Activated CD8-positive, alpha-beta memory T cell treated with anti-CD3 and anti-CD28 coated beads, Interleukin-2, amount 10 ng/mL, durations not matched to agents 7 days and 5 days (primary cell): ENCODE measurements at regions not wholly inside any gene's neighbourhood (a gene's known extent, or its start where the extent isn't known, plus 50 kb on each side); places are given as distances from the start of the nearest gene placed in this dataset.

Experiments
- ATAC-seq: fragments of 150-1000 bp; cut with Tn5 transposase; one replicate; pipeline ENCODE4 v1.10.0; 2021; ENCODE audit warnings: moderate library complexity
- CTCF ChIA-PET: fragments of 350-600 bp; sonication (Branson Sonifier 250); formaldehyde crosslinking; loops from one replicate; lab custom pipeline; 2021; ENCODE audit warnings: antibody characterized with exemption; lab: Charles Lee
- DNase-seq: peaks from one replicate; pipeline ENCODE4 v3.0.0-alpha.2; 2020
- H3K27ac Mint-ChIP-seq: one replicate; pipeline ENCODE4 v1.8.0; 2021; ENCODE audit warnings: mild to moderate bottlenecking, mixed read lengths
- H3K27me3 Mint-ChIP-seq: one replicate; pipeline ENCODE4 v1.8.0; 2021; ENCODE audit warnings: mixed read lengths
- H3K36me3 Mint-ChIP-seq: one replicate; pipeline ENCODE4 v1.8.0; 2021; ENCODE audit warnings: mild to moderate bottlenecking, mixed read lengths
- H3K4me1 Mint-ChIP-seq: one replicate; pipeline ENCODE4 v1.8.0; 2021; ENCODE audit warnings: mixed read lengths
- H3K4me3 Mint-ChIP-seq: one replicate; pipeline ENCODE4 v1.8.0; 2021; ENCODE audit warnings: mild to moderate bottlenecking, moderate library complexity, mixed read lengths
- H3K9me3 Mint-ChIP-seq: one replicate; pipeline ENCODE4 v1.8.0; 2022; ENCODE audit warnings: low read depth, mixed read lengths

DNA sequence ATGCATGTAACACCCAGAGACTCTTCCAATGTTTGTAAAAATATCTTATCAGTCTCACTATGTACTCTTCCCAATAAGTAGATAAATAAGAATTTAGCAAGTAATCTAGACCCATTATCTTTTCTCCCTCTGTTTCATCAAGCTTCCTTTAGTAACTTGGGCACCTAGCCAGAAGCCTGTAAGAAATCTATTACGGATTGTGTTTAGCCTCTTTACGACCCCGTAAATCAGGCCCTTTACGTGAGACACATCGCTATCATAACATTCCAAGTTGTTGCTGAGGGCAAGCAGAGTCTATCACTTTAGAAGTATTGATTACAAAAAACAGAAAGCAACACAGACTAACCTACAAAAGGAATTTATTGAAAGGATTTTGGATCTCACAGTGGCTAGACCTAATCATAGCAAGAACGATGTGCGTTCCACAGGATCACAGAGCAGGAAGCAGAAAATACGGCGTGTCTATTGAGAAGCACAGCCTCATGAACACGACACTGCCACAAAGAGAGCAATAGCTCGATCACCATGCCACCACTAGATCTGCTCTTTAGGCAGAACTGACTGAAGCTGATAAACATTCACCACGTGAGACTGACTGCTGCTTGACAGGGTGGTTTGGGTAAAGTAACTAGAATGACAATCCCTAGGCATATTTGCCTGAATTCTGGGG is 922.1 kb downstream of the AMY1C start:
- H3K9me3 Mint-ChIP-seq, result peaks cover 6% of the 10 kb centered on the region
- H3K27ac Mint-ChIP-seq, result no peak overlapping the region
- no peaks in the 10 kb centered on the region for H3K27me3 Mint-ChIP-seq
- ATAC-seq (no peak), DNase-seq (no peak)
- H3K36me3 Mint-ChIP-seq, result no peaks in the 10 kb centered on the region
- no peaks in the 10 kb centered on the region for H3K4me1 Mint-ChIP-seq
- CTCF ChIA-PET, result no interaction called here
- H3K4me3 Mint-ChIP-seq, result no peak overlapping the region

DNA sequence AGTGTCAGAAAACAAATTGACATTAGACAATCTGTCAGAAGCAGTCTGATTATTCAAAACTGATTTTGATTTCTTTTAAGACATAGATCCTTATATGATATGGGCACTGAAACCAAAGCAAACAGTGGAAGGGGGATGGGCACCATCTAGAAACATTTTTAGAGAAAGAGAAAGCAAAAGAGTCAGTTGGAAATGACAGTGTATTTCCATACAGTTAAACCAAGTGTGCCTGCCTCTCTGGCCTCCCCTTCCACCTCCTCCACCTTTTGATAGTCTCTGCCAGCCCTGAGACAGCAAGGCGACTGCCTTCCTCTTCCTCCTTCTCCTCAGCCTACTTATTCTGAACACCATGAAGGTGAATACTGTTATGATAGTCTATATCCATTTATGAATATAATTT is 949.7 kb downstream of the AMY1C start:
- ATAC-seq, result no peak

DNA sequence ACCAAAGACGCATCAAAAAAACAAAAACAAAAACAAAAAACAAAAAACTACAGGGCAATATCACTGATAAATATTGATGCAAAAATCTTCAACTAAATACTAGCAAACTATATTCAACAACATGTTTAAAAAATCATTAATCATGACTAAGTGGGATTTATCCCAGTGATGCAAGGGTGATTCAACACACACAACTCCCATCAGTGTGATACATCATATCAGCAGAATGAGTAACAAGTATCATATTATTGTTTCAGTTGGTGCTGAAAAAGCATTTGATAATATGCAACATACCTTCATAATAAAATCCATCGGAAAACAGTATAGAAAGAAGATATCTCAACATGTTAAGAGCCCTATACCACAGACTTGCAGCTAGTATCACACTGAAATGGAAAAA is 953.0 kb downstream of the AMY1C start:
- H3K4me3 Mint-ChIP-seq, result no peak overlapping the region
- CTCF ChIA-PET, result no interaction called here
- H3K27ac Mint-ChIP-seq, result no peak overlapping the region
- ATAC-seq, result no peak
- H3K27me3 Mint-ChIP-seq, result no peaks in the 10 kb centered on the region
- peaks cover 2% of the 10 kb centered on the region for H3K4me1 Mint-ChIP-seq
- no peaks in the 10 kb centered on the region for H3K9me3 Mint-ChIP-seq
- no peak for DNase-seq
- no peaks in the 10 kb centered on the region for H3K36me3 Mint-ChIP-seq

More for the DNA sequence above, 949.7 kb downstream of the AMY1C start:
- Mint-ChIP-seq H3K4me3 (no peak overlapping the region), H3K27me3 (no peaks in the 10 kb centered on the region), H3K27ac (no peak overlapping the region), H3K36me3 (no peaks in the 10 kb centered on the region), H3K9me3 (peaks cover 7% of the 10 kb centered on the region), H3K4me1 (no peaks in the 10 kb centered on the region)
- CTCF ChIA-PET, result no interaction called here
- DNase-seq, result no peak

DNA sequence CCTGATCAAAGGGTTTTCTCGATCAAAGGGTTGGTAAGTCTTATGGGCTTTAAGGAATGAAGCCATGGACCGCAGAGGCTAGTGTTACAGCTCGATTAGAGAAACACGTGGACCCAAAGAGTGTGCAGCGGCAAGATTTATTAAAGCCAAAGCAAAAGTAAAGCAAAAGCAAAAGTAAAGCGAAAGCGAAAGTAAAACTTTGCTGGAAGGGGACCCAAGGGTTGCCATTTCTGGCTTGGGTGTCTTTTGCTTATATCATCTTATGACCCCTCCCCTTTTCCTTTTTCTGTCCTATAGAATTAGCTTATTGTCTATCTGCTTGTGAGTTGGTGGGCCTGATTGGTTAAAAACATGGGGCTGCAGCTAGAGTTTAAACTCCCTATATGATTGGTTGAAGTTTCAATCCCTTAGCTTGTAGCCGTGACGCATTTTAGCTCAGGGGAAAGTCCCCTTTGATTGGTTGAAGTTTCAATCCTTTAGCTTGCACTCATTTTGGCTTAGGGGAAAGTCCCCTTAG is 957.0 kb downstream of the AMY1C start:
- ATAC-seq (no peak), DNase-seq (no peak)
- Mint-ChIP-seq H3K27me3 (no peaks in the 10 kb centered on the region), H3K9me3 (peaks cover 2% of the 10 kb centered on the region), H3K4me3 (peak overlapping the region; percentile 25), H3K27ac (no peak overlapping the region), H3K36me3 (no peaks in the 10 kb centered on the region), H3K4me1 (peaks cover 2% of the 10 kb centered on the region)
- CTCF ChIA-PET, result no interaction called here

DNA sequence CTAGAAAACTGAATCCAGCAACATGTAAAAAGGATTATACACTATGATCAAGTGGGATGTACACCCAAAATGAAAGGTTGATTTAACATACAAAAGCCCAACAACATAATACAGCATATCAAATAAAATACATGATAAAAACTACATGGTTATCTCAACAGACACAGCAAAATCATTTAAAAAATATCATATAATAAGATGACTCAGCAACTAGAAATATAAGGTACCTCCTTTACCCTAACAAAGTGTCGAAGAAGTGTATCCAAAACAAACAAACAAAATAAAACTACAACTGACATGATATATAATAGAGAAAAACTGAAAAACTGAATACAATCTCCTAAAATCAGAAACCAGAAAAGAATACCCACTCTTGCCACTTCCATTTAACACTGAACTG is 969.1 kb downstream of the AMY1C start:
- H3K36me3 Mint-ChIP-seq, result no peaks in the 10 kb centered on the region
- CTCF ChIA-PET, result no interaction called here
- peaks cover 10% of the 10 kb centered on the region for H3K9me3 Mint-ChIP-seq
- DNase-seq (no peak), ATAC-seq (no peak)
- H3K4me1 Mint-ChIP-seq, result no peaks in the 10 kb centered on the region
- no peak overlapping the region for H3K4me3 Mint-ChIP-seq
- no peaks in the 10 kb centered on the region for H3K27me3 Mint-ChIP-seq
- no peak overlapping the region for H3K27ac Mint-ChIP-seq

DNA sequence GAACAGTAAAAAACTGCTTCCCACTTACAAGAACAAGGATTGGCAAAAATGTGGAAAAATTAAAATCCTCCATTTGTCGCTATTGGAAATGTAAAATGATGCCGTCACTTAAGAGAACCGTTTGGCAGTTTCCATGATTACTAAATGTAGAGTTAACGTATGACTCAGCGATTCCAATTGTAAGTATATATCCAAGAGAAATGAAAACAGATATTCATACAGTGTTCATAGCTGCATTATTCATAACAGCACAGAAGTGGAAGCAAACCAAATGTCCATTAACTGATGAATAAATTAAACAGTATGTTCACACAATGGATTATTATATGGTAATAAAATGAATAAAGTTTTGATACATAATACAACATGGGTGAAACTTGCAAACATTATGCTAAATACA is 971.0 kb downstream of the AMY1C start:
- CTCF ChIA-PET, result no interaction called here
- no peak overlapping the region for H3K4me3 Mint-ChIP-seq
- no peak for ATAC-seq
- no peaks in the 10 kb centered on the region for H3K36me3 Mint-ChIP-seq
- no peak for DNase-seq
- no peaks in the 10 kb centered on the region for H3K27me3 Mint-ChIP-seq
- H3K4me1 Mint-ChIP-seq, result no peaks in the 10 kb centered on the region
- peaks cover 14% of the 10 kb centered on the region for H3K9me3 Mint-ChIP-seq
- no peak overlapping the region for H3K27ac Mint-ChIP-seq

DNA sequence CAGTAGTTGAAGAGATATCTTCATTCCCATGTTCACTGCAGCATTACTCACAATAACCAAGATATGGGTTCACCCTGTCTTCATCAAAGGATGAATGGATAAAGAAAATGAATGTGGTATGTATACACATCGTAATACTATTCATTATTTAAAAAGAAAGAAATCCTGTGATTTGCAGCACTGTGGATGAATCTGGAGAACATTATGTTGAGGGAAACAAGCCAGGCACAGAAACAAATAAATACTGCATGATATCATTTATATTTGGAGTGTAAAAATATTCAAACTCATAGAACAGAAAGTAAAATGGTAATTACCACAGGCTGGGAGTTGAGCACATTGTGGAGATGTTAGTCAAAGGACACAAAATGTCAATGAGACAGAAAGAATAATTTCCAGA is 977.2 kb downstream of the AMY1C start:
- Mint-ChIP-seq H3K27me3 (no peaks in the 10 kb centered on the region), H3K27ac (no peak overlapping the region), H3K4me3 (no peak overlapping the region), H3K4me1 (no peaks in the 10 kb centered on the region), H3K36me3 (no peaks in the 10 kb centered on the region), H3K9me3 (peaks cover 10% of the 10 kb centered on the region)
- no peak for ATAC-seq
- CTCF ChIA-PET, result no interaction called here
- no peak for DNase-seq

DNA sequence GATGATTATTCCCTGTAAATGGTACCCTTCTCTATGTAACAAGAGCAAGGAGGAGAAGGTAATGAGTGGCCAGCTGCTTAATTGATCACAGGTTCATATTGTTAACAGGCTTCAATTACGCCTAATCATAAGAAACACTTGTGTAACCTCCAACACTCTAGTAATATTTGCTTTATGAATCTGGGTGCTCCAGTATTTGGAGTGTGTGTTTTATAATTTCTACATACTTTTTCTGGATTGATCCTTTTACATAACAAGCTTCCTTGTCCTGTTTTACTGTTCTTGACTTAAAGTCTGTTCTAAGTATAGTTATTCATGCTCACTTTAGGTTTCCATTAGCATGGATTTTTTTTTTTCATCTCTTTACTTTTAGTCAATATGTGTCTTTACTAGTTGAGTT is 984.2 kb downstream of the AMY1C start:
- Mint-ChIP-seq H3K27me3 (no peaks in the 10 kb centered on the region), H3K36me3 (no peaks in the 10 kb centered on the region), H3K4me3 (no peak overlapping the region), H3K9me3 (peaks cover 15% of the 10 kb centered on the region), H3K27ac (no peak overlapping the region), H3K4me1 (no peaks in the 10 kb centered on the region)
- DNase-seq (no peak), ATAC-seq (no peak)
- CTCF ChIA-PET, result no interaction called here

DNA sequence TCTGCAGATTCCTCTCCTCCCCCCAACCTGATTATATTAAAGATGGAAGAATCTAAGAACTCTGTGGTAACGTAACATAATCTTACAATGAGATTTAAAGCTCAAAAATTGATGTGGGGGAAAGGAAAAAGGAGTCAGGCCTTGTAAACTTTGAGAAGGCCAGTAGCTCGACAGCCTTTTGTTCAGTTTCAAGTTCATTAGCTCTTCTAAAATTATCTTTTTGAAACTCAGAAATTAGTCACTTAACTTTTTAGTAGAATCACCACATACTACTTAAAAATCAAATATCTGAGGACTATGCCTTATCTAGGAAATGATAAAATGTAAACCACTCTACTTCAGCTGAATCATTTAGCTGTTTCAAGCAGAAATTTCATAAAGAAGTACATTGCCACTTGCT is 996.2 kb downstream of the AMY1C start:
- CTCF ChIA-PET, result no interaction called here
- Mint-ChIP-seq H3K36me3 (no peaks in the 10 kb centered on the region), H3K27ac (no peak overlapping the region), H3K4me3 (no peak overlapping the region), H3K27me3 (no peaks in the 10 kb centered on the region), H3K9me3 (peaks cover 5% of the 10 kb centered on the region), H3K4me1 (no peaks in the 10 kb centered on the region)
- DNase-seq, result no peak
- ATAC-seq, result no peak

DNA sequence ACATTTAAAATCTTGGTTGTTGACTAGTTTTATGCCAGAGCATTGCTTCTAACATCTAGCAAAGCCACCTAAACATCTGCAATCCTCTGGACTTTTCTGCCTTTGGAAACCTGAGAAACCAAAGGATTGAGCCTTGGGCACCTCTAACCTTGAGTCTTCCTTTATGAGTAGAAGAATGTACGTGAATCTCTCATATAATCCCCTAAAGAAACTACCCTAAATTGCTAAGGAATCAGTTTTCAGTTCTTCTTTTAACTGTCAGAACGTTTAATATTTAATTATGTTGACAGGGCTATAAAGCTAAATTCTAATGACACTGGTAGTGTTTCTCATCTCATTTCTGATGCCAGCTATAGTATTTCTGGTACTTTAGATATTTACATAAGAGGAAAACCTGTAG is 997.3 kb downstream of the AMY1C start:
- no peaks in the 10 kb centered on the region for H3K27me3 Mint-ChIP-seq
- H3K9me3 Mint-ChIP-seq, result peaks cover 5% of the 10 kb centered on the region
- H3K27ac Mint-ChIP-seq, result no peak overlapping the region
- H3K4me1 Mint-ChIP-seq, result no peaks in the 10 kb centered on the region
- no peak overlapping the region for H3K4me3 Mint-ChIP-seq
- DNase-seq (no peak), ATAC-seq (no peak)
- CTCF ChIA-PET, result no interaction called here
- H3K36me3 Mint-ChIP-seq, result no peaks in the 10 kb centered on the region

DNA sequence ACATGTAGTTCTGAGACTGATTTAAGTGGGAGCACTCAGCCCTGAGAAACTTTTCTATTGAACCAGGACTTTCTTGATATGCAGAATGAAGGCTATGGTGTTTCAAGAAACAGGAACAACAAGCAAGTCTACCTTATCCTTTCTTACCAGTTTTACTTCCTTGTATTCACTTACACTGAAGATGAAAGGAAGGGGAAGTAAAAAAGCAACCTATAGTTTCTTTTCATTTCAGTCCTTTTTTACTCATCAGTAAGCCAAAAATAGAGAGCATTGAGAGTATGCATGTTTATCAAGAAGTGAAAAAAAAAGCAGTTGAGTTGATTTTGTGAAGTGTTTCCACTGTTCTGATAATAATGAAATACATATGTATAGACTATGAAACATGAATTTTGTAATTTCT is 1010.3 kb downstream of the AMY1C start:
- Mint-ChIP-seq H3K4me3 (no peak overlapping the region), H3K36me3 (no peaks in the 10 kb centered on the region), H3K27me3 (no peaks in the 10 kb centered on the region), H3K9me3 (peaks cover 10% of the 10 kb centered on the region), H3K27ac (no peak overlapping the region), H3K4me1 (no peaks in the 10 kb centered on the region)
- CTCF ChIA-PET, result no interaction called here
- DNase-seq, result no peak
- no peak for ATAC-seq

DNA sequence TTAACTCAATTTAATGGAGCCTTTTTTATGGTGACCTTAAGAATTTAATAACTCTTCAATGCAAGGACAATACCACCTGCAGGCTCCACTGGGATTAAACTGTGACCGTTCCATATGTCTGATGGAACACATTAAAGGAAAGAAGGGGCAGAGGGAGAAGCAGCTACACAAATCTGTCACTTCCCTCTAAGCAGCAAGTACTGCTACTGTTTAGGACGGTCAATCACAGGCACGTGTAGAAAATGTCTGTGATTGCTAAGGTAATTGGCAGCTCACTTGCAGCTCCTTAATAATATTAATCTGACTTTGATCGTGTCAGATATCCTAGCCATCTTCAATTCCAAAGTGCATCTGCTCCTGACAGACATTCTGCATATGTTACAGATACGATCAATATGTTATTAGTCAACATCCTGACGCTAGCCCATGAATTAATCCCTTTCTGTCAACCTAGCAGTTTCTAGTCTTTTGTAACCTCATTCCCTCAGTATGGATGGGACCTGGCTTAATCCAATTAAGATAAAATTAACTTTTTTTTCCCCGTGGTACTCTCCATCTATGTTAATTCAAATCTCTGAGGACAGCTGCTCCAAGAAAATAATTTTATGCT is 1012.4 kb downstream of the AMY1C start:
- no peak for DNase-seq
- H3K4me3 Mint-ChIP-seq, result no peak overlapping the region
- H3K36me3 Mint-ChIP-seq, result no peaks in the 10 kb centered on the region
- CTCF ChIA-PET, result no interaction called here
- no peak overlapping the region for H3K27ac Mint-ChIP-seq
- no peak for ATAC-seq
- H3K9me3 Mint-ChIP-seq, result peaks cover 5% of the 10 kb centered on the region
- H3K27me3 Mint-ChIP-seq, result no peaks in the 10 kb centered on the region
- H3K4me1 Mint-ChIP-seq, result no peaks in the 10 kb centered on the region

DNA sequence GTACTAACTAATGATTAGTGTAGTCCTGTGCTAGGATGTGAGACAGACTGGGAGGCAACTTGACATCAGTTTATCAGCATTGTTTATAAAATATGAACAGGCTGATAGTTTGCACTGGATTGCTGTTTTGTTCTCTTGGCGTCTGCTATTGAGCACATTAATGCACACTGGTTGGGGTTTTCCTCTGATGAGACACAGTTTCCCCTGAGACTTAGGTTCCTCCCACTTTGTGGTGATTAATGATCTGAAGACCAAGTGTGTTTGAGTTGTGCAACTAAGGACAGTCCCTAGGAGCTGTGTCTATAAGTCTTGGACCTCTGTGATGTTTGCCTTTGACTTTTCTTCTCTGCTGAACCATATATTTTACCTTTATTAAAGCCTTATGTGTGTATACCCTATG is 1015.4 kb downstream of the AMY1C start:
- Mint-ChIP-seq H3K27me3 (no peaks in the 10 kb centered on the region), H3K36me3 (no peaks in the 10 kb centered on the region), H3K4me3 (no peak overlapping the region), H3K4me1 (no peaks in the 10 kb centered on the region), H3K9me3 (no peaks in the 10 kb centered on the region), H3K27ac (no peak overlapping the region)
- ATAC-seq (no peak), DNase-seq (no peak)
- CTCF ChIA-PET, result no interaction called here

DNA sequence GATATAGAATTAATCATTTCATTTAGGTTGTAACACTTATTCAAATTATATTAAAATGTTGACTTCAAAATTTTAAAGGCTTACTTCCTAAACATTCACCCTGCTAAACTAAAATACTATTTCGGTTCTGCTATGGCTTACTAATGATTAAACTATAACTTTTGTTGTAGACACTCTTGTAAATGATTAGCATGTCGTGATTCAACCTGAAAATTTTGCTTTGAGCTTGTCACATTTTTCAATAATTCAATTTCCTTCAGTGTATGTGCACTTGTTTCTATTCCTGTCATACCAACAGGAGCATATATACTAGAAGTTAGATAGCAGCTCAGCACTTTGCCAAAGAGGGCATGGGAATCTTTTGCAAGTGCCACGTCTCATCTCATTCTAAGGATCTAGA is 1018.8 kb downstream of the AMY1C start:
- no peaks in the 10 kb centered on the region for H3K4me1 Mint-ChIP-seq

More for the DNA sequence above, 1018.8 kb downstream of the AMY1C start:
- H3K36me3 Mint-ChIP-seq, result no peaks in the 10 kb centered on the region
- ATAC-seq (no peak), DNase-seq (no peak)
- no peaks in the 10 kb centered on the region for H3K9me3 Mint-ChIP-seq
- CTCF ChIA-PET, result no interaction called here
- H3K4me3 Mint-ChIP-seq, result no peak overlapping the region
- H3K27me3 Mint-ChIP-seq, result no peaks in the 10 kb centered on the region
- no peak overlapping the region for H3K27ac Mint-ChIP-seq
